BE2C (cell line): ENCODE measurements at regions not wholly inside any gene's neighbourhood (a gene's known extent, or its start where the extent isn't known, plus 50 kb on each side); places are given as distances from the start of the nearest gene placed in this dataset.

Experiments
- DNase-seq: peaks from one replicate; pipeline ENCODE4 v3.0.0-alpha.2; 2020
- H3K27me3 ChIP-seq: fragments of 250-450 bp; sonication (Bioruptor Pico); 2 replicates; pipeline ENCODE4 v1.5.1; 2020; ENCODE audit warnings: mild to moderate bottlenecking
- H3K36me3 ChIP-seq: fragments of 250-450 bp; sonication (Bioruptor Pico); 2 replicates; pipeline ENCODE4 v1.5.1; 2020; ENCODE audit warnings: mild to moderate bottlenecking
- H3K4me1 ChIP-seq: fragments of 250-450 bp; sonication (Bioruptor Pico); 2 replicates; pipeline ENCODE4 v1.5.1; 2020
- H3K4me3 ChIP-seq: 2 replicates; pipeline ENCODE4 v1.5.1; 2011; ENCODE audit warnings: low read depth, low read length
- H3K9me3 ChIP-seq: fragments of 250-450 bp; sonication (Bioruptor Pico); 2 replicates; pipeline ENCODE4 v1.5.1; 2020
- CTCF ChIP-seq: IDR thresholded peaks from 2 replicates; pipeline ENCODE4 v1.5.1; 2012; ENCODE audit warnings: mild to moderate bottlenecking, low read depth, low read length

DNA sequence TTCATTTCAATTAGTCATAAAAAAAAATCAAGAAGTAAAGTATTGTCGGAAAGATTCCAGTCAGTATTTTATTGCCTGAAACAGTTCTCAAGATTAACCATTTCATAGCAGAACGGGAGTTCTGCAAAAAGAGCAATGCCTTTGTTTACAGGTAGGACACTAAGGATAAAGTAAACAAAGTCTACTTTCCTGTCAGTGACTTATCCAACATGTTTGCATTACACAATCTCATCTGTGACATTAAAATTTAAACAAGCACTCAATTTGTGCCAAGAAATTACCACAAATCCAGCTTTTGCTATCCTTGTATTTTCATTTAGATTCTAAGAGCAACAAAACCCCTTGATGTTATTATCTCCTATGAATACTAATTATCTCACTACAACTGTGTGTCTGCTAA, 306.5 kb upstream of the LDB2 start:
- DNase-seq, result no peak
- TF ChIP-seq CTCF, result no peak
- no peaks in the 10 kb centered on the region for H3K9me3 ChIP-seq
- no peaks in the 10 kb centered on the region for H3K36me3 ChIP-seq
- H3K27me3 ChIP-seq, result no peaks in the 10 kb centered on the region
- H3K4me3 ChIP-seq, result no peak overlapping the region
- no peaks in the 10 kb centered on the region for H3K4me1 ChIP-seq

GRCh38 chr4:17203797-17204196, 305.4 kb upstream of the LDB2 start:
- no peaks in the 10 kb centered on the region for H3K36me3 ChIP-seq
- no peaks in the 10 kb centered on the region for H3K4me1 ChIP-seq
- DNase-seq, result no peak
- TF ChIP-seq CTCF, result no peak
- H3K9me3 ChIP-seq, result no peaks in the 10 kb centered on the region
- H3K27me3 ChIP-seq, result no peaks in the 10 kb centered on the region
- no peak overlapping the region for H3K4me3 ChIP-seq

GRCh38 chr4:17197070-17197469, 298.6 kb upstream of the LDB2 start:
- DNase-seq, result no peak
- no peak for TF ChIP-seq CTCF
- Histone ChIP-seq H3K4me1 (no peaks in the 10 kb centered on the region), H3K27me3 (no peaks in the 10 kb centered on the region), H3K4me3 (no peak overlapping the region), H3K36me3 (no peaks in the 10 kb centered on the region), H3K9me3 (no peaks in the 10 kb centered on the region)

- no peak for DNase-seq
- H3K9me3 ChIP-seq, result no peaks in the 10 kb centered on the region
- H3K4me3 ChIP-seq, result no peak overlapping the region
- no peak for TF ChIP-seq CTCF
- no peaks in the 10 kb centered on the region for H3K4me1 ChIP-seq
- no peaks in the 10 kb centered on the region for H3K27me3 ChIP-seq
- H3K36me3 ChIP-seq, result no peaks in the 10 kb centered on the region
Observed at GRCh38 chr4:17195461-17196275, 297.2 kb upstream of the LDB2 start.

- H3K9me3 ChIP-seq, result no peaks in the 10 kb centered on the region
- H3K4me1 ChIP-seq, result no peaks in the 10 kb centered on the region
- H3K27me3 ChIP-seq, result no peaks in the 10 kb centered on the region
- TF ChIP-seq CTCF, result no peak
- no peaks in the 10 kb centered on the region for H3K36me3 ChIP-seq
- no peak overlapping the region for H3K4me3 ChIP-seq
- no peak for DNase-seq
Observed at GRCh38 chr4:17194586-17194985, 296.1 kb upstream of the LDB2 start.

GRCh38 chr4:17189759-17190158, 291.3 kb upstream of the LDB2 start:
- no peaks in the 10 kb centered on the region for H3K9me3 ChIP-seq
- H3K4me1 ChIP-seq, result peaks cover 10% of the 10 kb centered on the region
- H3K36me3 ChIP-seq, result no peaks in the 10 kb centered on the region
- no peak for DNase-seq
- TF ChIP-seq CTCF, result no peak
- no peak overlapping the region for H3K4me3 ChIP-seq
- no peaks in the 10 kb centered on the region for H3K27me3 ChIP-seq
